ENCODE measurements at regions not wholly inside any gene's neighbourhood (a gene's known extent, or its start where the extent isn't known, plus 50 kb on each side); places are given as distances from the start of the nearest gene placed in this dataset.
"Not testable (repeated sequence)": the region's sequence is repeated elsewhere in the genome, so short reads cannot be mapped to it uniquely, and the experiment has no call there.

- not testable (repeated sequence) for TF ChIP-seq CTCF, POLR2A (IDR thresholded peaks at IDR 0.05)
These were observed 224.5 kb upstream of the PLGLB1 start for GRCh38 chr2:87246066-87246717.

Measured in lower leg skin (tissue), 3 donors.